ENCODE measurements at regions not wholly inside any gene's neighbourhood (a gene's known extent, or its start where the extent isn't known, plus 50 kb on each side); places are given as distances from the start of the nearest gene placed in this dataset.

- DNase-seq (ENCODE audit: low read depth), result no peak
Measured at GRCh38 chr20:40449144-40449690, 239.8 kb downstream of the MAFB start.

GRCh38 chr20:40446888-40447287 lies 242.1 kb downstream of the MAFB start:
- no peak for DNase-seq (ENCODE audit: low read depth)

- no peak for DNase-seq (ENCODE audit: low read depth)
Measured at GRCh38 chr20:40444516-40444915, 244.5 kb downstream of the MAFB start.

GRCh38 chr20:40443753-40444152 lies 245.3 kb downstream of the MAFB start:
- no peak for DNase-seq (ENCODE audit: low read depth)

GRCh38 chr20:40442181-40442963 lies 246.7 kb downstream of the MAFB start:
- DNase-seq (ENCODE audit: low read depth), result no peak

GRCh38 chr20:40441771-40442170 lies 247.3 kb downstream of the MAFB start:
- no peak for DNase-seq (ENCODE audit: low read depth)

- DNase-seq (ENCODE audit: low read depth), result no peak
Measured at GRCh38 chr20:40438161-40438830, 250.7 kb downstream of the MAFB start.

GRCh38 chr20:40436011-40436410 lies 253.0 kb downstream of the MAFB start:
- DNase-seq (ENCODE audit: low read depth), result no peak

GRCh38 chr20:40435146-40435895 lies 253.7 kb downstream of the MAFB start:
- no peak for DNase-seq (ENCODE audit: low read depth)

- DNase-seq (ENCODE audit: low read depth), result no peak
Measured at GRCh38 chr20:40434122-40434521, 254.9 kb downstream of the MAFB start.

GRCh38 chr20:40433341-40433861 lies 255.6 kb downstream of the MAFB start:
- no peak for DNase-seq (ENCODE audit: low read depth)

GRCh38 chr20:40431611-40432010 lies 257.4 kb downstream of the MAFB start:
- no peak for DNase-seq (ENCODE audit: low read depth)

GRCh38 chr20:40431112-40431511 lies 257.9 kb downstream of the MAFB start:
- no peak for DNase-seq (ENCODE audit: low read depth)

- no peak for DNase-seq (ENCODE audit: low read depth)
Measured at GRCh38 chr20:40427026-40427425, 262.0 kb downstream of the MAFB start.

GRCh38 chr20:40424695-40425094 lies 264.3 kb downstream of the MAFB start:
- DNase-seq (ENCODE audit: low read depth), result no peak

- no peak for DNase-seq (ENCODE audit: low read depth)
Measured at GRCh38 chr20:40422656-40423055, 266.4 kb downstream of the MAFB start.

- DNase-seq (ENCODE audit: low read depth), result no peak
Measured at GRCh38 chr20:40416274-40416673, 272.8 kb downstream of the MAFB start.

- DNase-seq (ENCODE audit: low read depth), result no peak
Measured at GRCh38 chr20:40414843-40415615, 274.0 kb downstream of the MAFB start.

- no peak for DNase-seq (ENCODE audit: low read depth)
Measured at GRCh38 chr20:40410028-40410427, 279.0 kb downstream of the MAFB start.

GRCh38 chr20:40397467-40397866 lies 291.6 kb downstream of the MAFB start:
- no peak for DNase-seq (ENCODE audit: low read depth)

- no peak for DNase-seq (ENCODE audit: low read depth)
Measured at GRCh38 chr20:40393197-40394079, 295.6 kb downstream of the MAFB start.

Measured in GM04504 (cell line).